ENCODE measurements at regions not wholly inside any gene's neighbourhood (a gene's known extent, or its start where the extent isn't known, plus 50 kb on each side); places are given as distances from the start of the nearest gene placed in this dataset.

DNA sequence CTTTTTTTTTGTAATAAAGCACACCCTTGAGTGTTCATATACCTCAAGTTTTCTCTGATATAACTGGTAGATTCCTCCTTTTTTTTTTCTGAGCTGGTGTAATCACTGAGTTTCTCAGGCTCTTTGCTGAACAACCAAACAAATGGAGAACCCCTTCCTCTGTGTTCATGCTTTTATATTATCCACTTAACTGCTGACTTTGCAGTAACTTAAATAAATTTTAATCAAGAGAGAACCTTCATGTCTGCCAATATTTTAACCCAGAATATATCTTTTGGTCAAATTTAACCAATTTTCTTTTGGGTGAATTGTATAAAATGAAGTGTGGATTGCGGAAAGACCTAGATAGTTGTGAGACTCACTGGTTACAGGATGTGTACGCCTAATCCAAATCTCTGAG is 833.0 kb upstream of the COX7C start:
- H3K27ac Mint-ChIP-seq (ENCODE audit: unreplicated experiment): no peak overlapping the region

DNA sequence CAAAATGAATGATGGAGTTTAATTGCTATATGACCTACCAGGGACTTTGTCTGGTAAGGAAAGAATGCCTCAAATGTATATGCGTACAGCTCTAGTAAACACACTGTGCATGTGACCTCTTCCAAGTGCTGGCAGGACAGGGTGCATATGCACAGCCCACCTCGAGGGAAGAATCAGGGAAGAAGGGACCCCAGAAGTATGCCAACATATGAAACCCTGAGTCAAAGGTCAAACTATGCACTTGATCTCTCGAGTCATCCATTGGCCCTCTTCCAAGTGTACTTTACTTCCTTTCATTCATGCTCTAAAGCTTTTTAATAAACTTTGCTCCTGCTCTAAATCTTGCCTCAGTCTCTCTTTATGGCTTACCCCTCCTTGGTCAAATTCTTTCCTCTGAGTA is 804.6 kb upstream of the COX7C start:
- Mint-ChIP-seq H3K9me3 (ENCODE audit: low read depth, unreplicated experiment) (no peaks in the 10 kb centered on the region), H3K27ac (ENCODE audit: unreplicated experiment) (no peak overlapping the region), H3K27me3 (ENCODE audit: unreplicated experiment) (no peaks in the 10 kb centered on the region), H3K36me3 (ENCODE audit: insufficient read depth, unreplicated experiment) (no peaks in the 10 kb centered on the region), H3K4me1 (ENCODE audit: low read depth, unreplicated experiment) (no peaks in the 10 kb centered on the region), H3K4me3 (ENCODE audit: low read depth, unreplicated experiment) (no peak overlapping the region)
- intact Hi-C loops (cut with micrococcal nuclease; ENCODE audit: unreplicated experiment): no loop called here
- no TSS peak for BruUV-seq (replicated peaks)
- CTCF ChIA-PET: no interaction called here
- DNase-seq: no peak
- TF ChIP-seq, protein P1, sequence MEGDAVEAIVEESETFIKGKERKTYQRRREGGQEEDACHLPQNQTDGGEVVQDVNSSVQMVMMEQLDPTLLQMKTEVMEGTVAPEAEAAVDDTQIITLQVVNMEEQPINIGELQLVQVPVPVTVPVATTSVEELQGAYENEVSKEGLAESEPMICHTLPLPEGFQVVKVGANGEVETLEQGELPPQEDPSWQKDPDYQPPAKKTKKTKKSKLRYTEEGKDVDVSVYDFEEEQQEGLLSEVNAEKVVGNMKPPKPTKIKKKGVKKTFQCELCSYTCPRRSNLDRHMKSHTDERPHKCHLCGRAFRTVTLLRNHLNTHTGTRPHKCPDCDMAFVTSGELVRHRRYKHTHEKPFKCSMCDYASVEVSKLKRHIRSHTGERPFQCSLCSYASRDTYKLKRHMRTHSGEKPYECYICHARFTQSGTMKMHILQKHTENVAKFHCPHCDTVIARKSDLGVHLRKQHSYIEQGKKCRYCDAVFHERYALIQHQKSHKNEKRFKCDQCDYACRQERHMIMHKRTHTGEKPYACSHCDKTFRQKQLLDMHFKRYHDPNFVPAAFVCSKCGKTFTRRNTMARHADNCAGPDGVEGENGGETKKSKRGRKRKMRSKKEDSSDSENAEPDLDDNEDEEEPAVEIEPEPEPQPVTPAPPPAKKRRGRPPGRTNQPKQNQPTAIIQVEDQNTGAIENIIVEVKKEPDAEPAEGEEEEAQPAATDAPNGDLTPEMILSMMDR (IDR thresholded peaks at IDR 0.05; ENCODE audit: unreplicated experiment): no peak

More for the DNA sequence above, 833.0 kb upstream of the COX7C start:
- Mint-ChIP-seq H3K36me3 (ENCODE audit: insufficient read depth, unreplicated experiment) (no peaks in the 10 kb centered on the region), H3K9me3 (ENCODE audit: low read depth, unreplicated experiment) (peaks cover 2% of the 10 kb centered on the region), H3K4me1 (ENCODE audit: low read depth, unreplicated experiment) (no peaks in the 10 kb centered on the region), H3K4me3 (ENCODE audit: low read depth, unreplicated experiment) (no peak overlapping the region), H3K27me3 (ENCODE audit: unreplicated experiment) (no peaks in the 10 kb centered on the region)
- no TSS peak for BruUV-seq (replicated peaks)
- intact Hi-C loops (cut with micrococcal nuclease; ENCODE audit: unreplicated experiment): no loop called here
- TF ChIP-seq, protein P1 (IDR thresholded peaks at IDR 0.05; ENCODE audit: unreplicated experiment): no peak
- CTCF ChIA-PET: no interaction called here
- DNase-seq: no peak

DNA sequence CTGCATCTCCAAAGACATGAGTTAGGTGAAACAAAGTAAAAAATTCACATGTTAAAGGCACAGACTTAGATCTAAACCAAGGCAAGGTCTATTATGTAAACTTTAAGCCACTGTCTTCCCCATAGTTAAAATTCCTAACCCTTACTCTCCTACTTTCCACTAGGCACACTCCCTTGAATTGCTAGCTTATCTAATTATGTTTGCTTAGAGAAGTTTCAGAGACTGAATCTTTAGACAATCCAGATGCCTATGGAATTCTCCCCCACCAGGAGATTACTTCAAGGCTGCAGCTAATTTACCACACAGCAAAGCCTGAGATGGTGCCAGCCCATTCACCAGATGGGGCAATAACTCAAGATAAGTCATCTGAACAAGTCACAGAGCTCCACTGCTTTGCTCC is 803.1 kb upstream of the COX7C start:
- Mint-ChIP-seq H3K36me3 (ENCODE audit: insufficient read depth, unreplicated experiment) (no peaks in the 10 kb centered on the region), H3K27ac (ENCODE audit: unreplicated experiment) (no peak overlapping the region), H3K9me3 (ENCODE audit: low read depth, unreplicated experiment) (no peaks in the 10 kb centered on the region), H3K4me1 (ENCODE audit: low read depth, unreplicated experiment) (no peaks in the 10 kb centered on the region), H3K4me3 (ENCODE audit: low read depth, unreplicated experiment) (no peak overlapping the region), H3K27me3 (ENCODE audit: unreplicated experiment) (no peaks in the 10 kb centered on the region)
- CTCF ChIA-PET: no interaction called here
- no peak for DNase-seq
- intact Hi-C loops (cut with micrococcal nuclease; ENCODE audit: unreplicated experiment): no loop called here
- TF ChIP-seq, protein P1 (IDR thresholded peaks at IDR 0.05; ENCODE audit: unreplicated experiment): no peak
- no TSS peak for BruUV-seq (replicated peaks)

DNA sequence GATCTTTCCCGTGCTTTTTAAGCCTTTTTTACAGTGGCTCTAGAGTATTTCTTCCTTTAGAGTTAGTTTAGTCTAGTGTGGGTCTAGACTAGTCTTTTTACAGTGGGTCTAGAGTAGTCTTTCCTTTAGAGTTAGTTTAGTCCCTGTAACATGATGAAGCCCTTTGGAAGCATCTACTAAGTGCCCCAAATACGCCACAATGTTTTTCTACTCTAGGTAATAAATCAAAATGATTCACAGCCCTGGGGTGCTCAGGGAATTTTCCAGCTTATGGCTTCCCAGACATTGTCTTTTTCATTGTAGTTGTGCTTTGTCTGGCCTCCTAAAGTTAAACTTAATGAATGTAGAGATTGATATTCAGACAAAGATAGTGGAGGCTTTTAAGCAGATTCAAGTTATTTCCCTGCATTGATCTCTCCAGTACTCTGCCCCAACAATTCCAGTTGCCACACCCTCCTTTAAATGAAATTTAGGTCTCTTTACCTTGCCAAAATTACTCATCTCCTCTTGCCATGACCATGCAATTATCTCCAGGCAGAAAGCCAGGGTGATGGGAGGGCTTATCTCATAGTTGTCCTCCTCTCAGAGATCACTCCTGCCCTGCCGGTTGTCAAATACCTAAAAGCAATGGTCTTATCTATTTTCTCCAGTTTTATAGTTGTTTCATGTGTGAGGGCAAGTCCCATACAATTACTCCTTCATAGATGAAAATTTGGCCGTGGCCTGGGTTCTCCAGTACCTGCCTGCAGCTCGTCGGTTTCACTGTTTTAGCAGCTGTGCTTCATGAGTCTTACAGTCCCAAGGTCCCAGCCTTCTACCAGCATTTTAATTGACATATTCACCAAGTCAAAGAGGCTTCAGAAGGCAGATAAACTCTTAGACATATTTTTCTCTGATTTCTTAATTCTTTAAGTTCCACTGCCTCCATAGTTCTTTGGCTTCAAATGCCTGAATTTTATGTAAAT is 794.0 kb upstream of the COX7C start:
- Mint-ChIP-seq H3K27ac (ENCODE audit: unreplicated experiment) (no peak overlapping the region), H3K4me1 (ENCODE audit: low read depth, unreplicated experiment) (peaks cover 9% of the 10 kb centered on the region), H3K36me3 (ENCODE audit: insufficient read depth, unreplicated experiment) (no peaks in the 10 kb centered on the region), H3K9me3 (ENCODE audit: low read depth, unreplicated experiment) (no peaks in the 10 kb centered on the region), H3K27me3 (ENCODE audit: unreplicated experiment) (no peaks in the 10 kb centered on the region), H3K4me3 (ENCODE audit: low read depth, unreplicated experiment) (no peak overlapping the region)
- BruUV-seq (replicated peaks): no TSS peak
- intact Hi-C loops (cut with micrococcal nuclease; ENCODE audit: unreplicated experiment): no loop called here
- CTCF ChIA-PET: no interaction called here
- DNase-seq: no peak
- TF ChIP-seq, protein P1 (IDR thresholded peaks at IDR 0.05; ENCODE audit: unreplicated experiment): no peak
